GM10266 (cell line): ENCODE measurements at regions not wholly inside any gene's neighbourhood (a gene's known extent, or its start where the extent isn't known, plus 50 kb on each side); places are given as distances from the start of the nearest gene placed in this dataset.
A peak's percentile ranks its signal among the peaks of the same experiment; 100 is the strongest.

Experiments used
- DNase-seq: peaks from one replicate; pipeline ENCODE4 v3.0.0; 2012; ENCODE audit errors: extremely low spot score
- TF ChIP-seq, protein P1 (sequence below): IDR thresholded peaks from 2 replicates; pipeline ENCODE4 v1.5.1; 2012; ENCODE audit warnings: mild to moderate bottlenecking, low read depth; ENCODE audit not compliant: control insufficient read depth, insufficient read depth; ENCODE audit errors: missing control alignments

DNA sequence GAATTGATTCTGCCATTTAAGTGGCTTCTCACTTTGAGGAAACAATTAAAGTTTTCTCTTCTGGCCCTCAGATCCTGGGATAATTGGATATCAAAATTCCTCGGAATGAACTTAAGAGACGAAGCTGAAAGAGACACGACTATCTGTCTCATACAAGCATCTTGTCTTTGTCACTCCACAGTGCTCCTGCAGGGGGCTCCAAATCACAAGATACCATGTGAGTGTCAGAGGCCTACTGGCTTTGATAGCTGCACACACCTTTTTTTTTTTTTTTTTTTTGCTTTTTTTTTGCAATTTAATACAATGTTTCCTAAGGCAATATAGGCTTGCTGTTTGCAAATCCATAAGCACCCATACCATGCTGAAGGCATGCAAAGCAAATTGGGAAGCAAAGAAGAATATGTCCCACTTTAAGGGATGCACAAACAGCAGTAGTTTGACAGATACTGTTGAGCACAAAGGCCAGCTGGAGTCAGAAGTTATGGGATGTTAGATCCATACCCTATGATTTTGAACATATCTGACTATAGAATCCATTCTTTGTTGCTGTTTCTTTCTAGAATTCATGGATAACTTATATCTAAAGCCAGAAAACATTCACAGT is 109.0 kb upstream of the CBLN2 start:
- peak; percentile 44 for DNase-seq
- TF ChIP-seq, protein P1, sequence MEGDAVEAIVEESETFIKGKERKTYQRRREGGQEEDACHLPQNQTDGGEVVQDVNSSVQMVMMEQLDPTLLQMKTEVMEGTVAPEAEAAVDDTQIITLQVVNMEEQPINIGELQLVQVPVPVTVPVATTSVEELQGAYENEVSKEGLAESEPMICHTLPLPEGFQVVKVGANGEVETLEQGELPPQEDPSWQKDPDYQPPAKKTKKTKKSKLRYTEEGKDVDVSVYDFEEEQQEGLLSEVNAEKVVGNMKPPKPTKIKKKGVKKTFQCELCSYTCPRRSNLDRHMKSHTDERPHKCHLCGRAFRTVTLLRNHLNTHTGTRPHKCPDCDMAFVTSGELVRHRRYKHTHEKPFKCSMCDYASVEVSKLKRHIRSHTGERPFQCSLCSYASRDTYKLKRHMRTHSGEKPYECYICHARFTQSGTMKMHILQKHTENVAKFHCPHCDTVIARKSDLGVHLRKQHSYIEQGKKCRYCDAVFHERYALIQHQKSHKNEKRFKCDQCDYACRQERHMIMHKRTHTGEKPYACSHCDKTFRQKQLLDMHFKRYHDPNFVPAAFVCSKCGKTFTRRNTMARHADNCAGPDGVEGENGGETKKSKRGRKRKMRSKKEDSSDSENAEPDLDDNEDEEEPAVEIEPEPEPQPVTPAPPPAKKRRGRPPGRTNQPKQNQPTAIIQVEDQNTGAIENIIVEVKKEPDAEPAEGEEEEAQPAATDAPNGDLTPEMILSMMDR, result peak; percentile 70

DNA sequence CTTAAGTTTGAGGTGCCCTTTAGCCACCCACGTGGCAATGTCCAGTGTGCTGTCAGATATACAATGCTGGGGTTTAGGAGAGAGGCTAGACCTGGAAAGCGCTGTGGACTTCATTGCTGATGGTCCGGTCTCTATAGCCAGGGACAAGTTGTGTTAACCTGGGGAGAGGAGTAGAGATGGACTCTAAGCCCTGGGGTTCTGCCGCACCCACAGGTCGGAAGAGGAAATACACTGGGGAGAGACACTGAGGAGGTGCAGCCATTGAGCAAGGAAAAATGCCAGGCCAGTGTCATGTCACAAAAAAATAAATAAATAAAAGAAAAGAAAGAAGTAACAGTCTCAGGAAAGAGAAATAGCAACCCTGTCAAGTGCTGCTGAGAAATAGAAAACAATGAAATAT is 106.9 kb upstream of the CBLN2 start:
- TF ChIP-seq, protein P1, result no peak
- DNase-seq, result no peak

DNA sequence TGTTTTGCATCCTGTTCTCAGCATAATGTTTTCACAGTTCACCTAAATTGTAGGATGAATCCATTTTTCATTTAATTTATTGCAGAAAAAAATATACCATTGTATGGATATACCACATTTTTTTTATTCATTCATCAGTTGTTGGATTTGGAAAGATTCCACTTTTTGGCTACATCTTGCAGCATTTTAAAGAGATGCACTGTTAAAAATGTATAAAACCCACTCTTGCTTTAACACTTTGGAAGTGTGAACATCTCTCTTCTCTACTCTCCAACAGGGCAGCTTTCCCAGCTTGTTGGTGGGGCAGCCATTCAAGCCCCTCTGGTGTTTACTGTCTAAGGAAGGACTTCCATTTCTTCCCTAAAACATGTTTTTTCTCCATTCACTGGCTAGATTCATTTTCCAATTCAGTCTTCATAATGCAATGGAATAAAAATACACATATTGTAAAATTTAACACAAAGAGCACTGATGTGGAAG is 104.4 kb upstream of the CBLN2 start:
- no peak for DNase-seq
- TF ChIP-seq, protein P1, result no peak

DNA sequence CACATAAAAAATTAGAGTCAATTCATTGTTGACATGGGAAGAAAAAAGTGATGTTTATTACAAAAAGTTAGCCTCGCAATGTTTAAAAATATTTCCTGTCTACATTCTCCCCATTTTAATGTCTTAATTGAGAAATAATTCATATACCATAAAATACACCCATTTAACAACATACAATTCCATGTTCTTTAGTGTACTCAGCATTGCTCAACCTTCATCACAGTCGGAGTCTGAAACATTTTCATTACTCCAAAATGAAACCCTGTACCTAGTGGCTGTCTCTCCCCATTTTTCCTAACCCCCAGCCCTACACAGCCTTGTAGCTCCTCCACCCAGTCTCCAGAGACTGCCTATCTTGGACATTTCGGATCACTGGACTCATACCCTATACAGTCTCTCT is 103.9 kb upstream of the CBLN2 start:
- TF ChIP-seq, protein P1, result no peak

DNA sequence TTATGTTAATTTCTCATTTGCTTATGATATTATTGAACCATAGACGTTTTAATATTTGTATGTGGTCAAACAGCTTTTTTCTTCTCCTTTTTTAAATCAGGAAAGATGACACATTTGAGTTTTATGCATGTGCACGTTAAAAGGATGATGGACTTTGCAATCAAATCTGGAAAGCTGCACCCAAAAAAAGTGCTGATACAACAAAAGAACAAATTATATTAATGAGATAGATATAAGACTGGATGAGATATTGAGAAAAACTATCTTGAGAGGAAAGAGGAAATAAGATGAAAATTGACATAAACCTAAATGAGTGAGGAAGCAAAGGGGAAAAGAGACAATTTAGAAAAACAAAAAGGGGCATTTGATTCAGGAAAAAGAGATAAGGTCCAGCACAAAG is 96.4 kb upstream of the CBLN2 start:
- DNase-seq, result no peak
- TF ChIP-seq, protein P1, result no peak

More for the DNA sequence above, 103.9 kb upstream of the CBLN2 start:
- DNase-seq, result no peak

DNA sequence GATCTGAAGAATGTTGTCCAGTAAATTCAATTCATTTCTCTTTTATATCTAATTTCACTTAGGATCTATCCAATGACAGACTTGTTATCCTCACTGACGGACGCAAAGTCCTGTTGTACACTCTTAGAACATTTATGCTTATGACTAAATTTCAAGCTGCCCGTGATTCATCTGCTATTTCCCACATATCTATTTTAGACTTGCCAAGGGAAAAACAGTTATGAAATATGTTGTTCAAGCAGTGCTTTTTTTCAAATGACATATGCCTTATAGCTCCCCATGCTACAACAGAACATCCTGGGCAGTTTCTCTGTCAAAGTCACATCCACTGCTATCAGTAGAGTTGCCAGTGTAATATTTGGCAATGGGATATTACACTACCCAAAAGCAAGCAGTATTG is 94.2 kb upstream of the CBLN2 start:
- DNase-seq, result no peak
- TF ChIP-seq, protein P1, result no peak

DNA sequence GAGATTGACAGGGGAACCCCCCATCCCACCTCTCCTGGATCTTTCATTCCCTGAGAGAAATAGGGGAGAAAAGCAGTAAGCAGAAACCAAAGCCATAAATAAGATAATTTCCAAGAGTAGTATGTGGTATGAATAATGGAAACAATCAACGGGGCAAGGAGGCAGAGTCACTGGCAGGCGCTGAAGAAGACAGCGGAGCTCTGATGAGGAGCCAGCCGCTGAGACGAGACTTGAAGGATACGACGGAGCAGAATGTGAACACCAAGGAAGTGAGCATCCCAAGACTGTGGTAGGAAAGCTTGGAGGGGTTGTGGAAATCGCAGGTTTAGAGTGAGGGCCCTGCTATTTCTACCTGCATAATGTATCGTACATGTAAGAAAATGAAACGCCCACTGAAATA is 93.6 kb upstream of the CBLN2 start:
- no peak for DNase-seq
- TF ChIP-seq, protein P1, result no peak
